A204.1 (cell line): ENCODE measurements at regions not wholly inside any gene's neighbourhood (a gene's known extent, or its start where the extent isn't known, plus 50 kb on each side); places are given as distances from the start of the nearest gene placed in this dataset.

Experiments
- FAIRE-seq: peaks from 2 replicates; lab custom pipeline; 2012; peaks lifted over from hg19 to GRCh38; lab: Jason Lieb, UNC

DNA sequence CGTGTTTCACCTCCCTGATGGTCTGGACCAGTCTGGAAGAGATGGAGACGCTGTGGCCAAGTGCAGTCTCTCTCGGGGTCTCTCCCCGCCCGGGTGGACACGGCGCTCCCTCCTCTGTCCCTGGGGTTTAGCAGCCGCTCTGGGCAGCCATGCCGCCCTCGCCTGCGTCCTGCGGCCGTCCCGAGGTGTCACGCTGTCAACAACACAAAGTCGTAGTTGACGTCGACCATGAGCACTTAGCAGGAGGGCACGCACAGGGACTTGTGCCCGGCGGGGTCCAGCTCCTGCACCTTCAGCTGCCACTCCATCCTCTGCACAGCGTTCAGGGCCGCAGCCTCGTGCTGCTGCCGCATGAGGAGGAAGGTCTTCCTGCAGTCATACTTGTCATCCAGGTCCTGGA lies 368.9 kb downstream of the CDH9 start:
- FAIRE-seq: no peak

DNA sequence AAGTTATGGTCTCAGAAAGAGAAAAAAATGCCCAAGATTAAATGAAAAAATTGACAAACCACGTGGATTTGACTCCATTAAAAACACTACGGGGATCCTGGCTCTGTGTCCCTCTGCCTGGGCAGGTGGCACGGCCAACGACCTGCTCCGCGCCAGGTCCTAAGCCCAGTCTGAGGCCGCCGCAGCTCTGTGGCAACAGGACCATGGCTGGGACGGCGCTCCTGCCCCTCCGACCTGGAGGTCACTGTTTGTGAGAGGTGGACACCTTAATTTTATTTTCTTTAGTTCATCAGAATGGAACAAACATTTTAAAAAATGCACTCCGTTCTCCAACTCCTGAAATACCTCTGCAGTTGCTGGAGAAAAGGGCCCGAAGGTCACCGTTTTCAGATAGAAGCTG lies 369.4 kb downstream of the CDH9 start:
- no peak for FAIRE-seq

DNA sequence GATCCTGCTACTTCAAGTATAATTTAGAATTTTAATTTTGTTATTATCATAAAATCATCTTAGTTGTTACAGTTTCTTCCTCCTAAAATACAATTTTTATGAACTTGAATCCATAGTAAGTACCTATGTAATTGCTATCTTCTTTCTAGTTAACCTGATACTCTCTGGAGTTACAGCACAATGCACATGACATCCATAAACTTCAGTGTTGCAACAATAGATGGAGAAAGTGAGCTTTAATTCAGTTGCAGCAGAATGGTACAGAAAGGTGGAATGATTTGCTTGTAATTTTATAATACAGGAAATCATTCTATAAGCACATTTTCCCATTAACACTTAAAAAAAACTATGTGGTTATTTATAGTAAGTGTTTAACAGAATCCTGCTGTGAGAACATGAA lies 372.0 kb downstream of the CDH9 start:
- FAIRE-seq: no peak

DNA sequence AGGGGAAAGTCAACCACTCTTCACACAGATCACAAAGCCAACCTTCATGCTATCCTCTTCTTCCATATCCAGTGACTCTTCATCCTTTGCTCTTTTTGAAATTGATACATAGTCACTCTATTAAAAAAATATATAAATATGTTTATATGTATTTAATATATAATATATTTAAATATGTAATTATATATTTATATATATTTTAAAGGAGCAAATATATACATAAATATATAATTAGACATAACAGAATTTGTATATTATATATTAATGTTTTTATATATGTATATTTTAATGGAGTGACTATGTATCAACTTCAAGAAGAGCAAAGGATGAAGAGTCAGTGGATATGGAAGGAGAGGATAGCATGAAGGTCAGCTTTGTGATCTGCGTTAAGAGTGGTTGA lies 374.9 kb downstream of the CDH9 start:
- peak; percentile 90 for FAIRE-seq

DNA sequence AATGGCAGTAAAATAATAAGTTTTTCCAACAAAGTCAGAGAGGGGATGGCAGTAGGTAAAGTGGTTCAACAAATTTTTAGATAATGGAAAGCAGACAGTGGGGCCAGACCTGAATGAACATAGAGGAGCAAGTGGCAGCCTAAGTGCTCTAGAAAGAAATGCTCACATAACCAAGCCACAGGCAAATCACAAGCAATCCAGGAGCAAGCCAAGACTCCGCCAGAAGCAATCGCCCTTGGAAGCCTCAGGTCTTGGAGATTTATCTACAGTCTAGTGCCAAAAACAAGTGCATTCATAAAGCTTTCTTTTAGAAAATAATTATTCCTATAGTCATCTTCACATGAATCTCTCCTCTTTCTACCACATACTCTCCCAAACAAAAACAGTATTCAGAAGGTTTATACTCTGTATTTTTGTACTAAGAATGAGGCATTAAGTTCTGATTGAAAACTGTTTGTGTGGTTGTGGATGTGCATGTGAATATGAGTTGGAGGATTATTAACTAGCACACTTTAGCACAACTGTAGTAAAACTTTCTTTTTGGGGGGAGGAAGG lies 375.5 kb downstream of the CDH9 start:
- FAIRE-seq: no peak

DNA sequence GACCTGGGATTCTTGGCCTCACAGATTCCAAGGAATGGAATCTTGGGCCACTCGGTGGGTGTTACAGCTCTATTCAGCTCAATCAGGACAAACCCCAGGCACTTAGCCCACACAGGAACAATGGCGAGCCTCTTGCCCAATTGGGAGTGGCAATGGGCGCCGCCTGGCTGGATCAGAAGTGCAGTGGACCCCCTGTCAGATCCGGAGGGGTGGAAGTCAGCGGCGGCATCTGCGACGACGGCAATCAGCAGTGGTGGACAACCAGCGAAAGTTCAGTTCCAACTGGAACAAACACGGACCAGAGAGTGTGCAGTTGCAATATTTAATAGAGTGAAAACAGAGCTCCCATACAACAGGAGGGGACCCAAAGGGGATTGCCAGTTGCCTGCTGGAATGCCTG lies 378.3 kb downstream of the CDH9 start:
- no peak for FAIRE-seq

DNA sequence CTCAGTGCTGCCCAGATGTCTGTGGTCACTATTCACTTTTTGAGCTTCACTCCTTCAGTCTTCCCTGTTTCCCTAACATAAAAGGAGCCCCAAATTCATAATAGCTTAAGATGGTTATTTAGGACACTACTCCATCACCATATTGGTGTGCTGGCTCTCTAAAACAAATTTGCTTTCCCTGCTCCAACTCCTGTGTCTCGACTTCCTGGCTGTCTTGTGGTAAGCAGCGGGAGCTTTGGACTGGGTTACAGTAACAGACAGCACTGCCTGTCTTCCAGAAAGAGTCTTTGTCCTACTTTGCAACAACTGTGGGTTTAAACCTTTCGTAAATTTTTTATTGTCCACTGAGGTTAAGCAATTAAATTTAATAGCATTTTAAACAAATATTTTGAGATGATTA lies 389.4 kb downstream of the CDH9 start:
- FAIRE-seq: no peak

DNA sequence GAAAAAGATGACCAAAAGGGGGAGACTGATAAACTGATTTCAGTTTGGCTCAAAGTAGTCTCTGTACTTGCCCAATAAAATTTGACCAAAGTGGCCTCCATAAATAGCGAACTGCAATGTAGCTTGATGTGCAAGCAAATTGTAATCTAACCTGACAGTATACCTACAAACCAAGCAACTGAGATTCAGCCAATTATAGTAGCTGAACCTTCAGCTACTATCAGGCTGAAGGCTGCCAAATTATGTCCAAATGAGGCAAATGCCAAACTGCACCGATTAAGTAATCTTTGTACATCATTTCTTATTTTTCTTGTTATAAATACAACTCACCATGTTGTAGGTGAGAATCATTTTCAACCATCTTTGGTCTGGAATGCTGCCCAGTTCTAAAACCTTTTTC lies 390.6 kb downstream of the CDH9 start:
- no peak for FAIRE-seq

DNA sequence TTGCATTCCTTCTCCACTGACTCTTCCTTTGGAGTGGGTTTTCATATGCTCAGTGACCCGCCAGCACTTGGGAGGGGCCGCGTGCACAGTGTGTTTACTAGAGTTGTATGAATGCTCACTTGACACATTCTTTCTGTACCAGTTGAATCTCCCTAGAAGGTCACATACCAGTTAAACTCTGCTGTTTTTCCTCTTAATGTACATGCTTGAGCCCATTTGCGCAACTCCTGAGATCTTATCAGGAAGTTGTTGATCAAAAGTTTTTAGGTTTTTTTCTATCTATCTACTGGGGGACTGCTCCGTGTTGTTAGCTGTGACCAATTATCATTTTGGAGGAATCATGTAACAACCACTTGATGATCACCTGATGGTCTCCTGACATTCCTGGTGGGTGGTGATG lies 392.7 kb downstream of the CDH9 start:
- no peak for FAIRE-seq

DNA sequence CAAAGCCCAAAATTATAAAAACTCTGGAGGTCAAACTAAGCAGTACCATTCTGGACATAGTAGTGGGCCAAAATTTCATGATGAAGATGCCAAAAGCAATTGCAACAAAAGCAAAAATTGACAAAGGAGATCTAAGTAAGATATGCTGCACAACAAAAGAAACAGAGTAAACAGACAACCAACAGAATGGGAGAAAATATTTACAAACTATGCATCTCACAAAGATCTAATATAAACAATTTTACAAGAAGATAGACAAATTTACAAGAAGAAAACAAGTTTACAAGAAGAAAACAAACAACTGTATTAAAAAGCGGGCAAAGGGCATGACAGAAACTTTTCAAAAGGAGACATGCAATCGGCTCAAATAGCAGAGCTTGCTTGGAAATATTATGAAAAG lies 396.9 kb downstream of the CDH9 start:
- no peak for FAIRE-seq

DNA sequence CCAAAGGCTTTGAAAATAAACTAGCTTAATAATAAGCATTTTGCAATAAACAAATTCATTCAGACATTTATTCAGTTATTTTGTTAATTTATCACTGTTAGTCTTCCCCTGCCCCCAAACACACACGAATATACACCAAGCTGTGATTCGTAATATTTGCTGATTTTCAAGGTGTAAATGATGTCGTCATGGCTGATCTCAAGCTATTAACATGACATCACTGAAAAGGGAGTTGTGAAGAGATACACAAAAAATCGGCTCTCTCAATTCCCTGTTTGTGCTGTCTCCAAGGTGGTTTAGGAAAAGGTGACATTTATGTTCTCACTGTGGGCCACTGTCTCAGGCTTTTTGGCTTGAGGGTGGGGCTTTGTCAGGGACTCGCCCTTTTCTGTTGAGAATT lies 413.3 kb downstream of the CDH9 start:
- FAIRE-seq: no peak

DNA sequence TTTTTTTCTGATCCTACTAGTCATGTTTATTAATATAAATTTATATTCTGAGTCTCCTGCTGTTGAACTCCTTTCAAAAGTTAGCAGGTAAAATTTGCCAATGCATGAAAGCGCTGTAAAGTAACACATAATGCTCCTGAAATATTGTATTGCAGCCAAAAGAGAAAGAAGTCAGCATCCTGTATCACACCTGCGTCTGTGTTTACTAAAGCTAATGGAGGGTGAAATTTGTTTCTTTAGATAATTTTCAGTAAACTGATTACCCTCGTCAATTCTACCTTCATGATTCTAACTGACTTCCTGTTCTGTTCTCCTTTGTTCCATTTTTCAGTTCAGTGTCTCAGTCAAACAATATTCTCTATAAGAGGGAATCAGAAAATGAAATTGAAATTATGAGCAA lies 415.4 kb downstream of the CDH9 start:
- no peak for FAIRE-seq

DNA sequence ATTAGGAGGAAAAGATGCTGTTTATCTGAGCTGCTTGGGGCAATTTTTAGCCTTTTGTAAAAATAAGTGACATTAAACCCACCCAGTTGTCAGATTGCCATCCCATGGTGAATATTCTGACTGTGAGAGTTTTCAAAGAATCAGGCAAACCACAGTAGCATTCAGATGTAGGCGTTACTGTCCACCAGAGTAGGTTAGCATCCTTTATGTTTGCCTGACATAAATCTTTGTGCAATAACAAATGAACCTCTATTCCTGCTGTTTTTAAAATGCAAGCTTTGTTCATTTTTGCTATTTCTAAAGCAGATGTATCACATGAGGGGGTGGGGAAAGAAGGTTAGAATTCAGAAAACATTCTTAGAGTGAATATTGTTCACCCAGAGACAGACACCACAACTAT lies 427.8 kb downstream of the CDH9 start:
- no peak for FAIRE-seq

DNA sequence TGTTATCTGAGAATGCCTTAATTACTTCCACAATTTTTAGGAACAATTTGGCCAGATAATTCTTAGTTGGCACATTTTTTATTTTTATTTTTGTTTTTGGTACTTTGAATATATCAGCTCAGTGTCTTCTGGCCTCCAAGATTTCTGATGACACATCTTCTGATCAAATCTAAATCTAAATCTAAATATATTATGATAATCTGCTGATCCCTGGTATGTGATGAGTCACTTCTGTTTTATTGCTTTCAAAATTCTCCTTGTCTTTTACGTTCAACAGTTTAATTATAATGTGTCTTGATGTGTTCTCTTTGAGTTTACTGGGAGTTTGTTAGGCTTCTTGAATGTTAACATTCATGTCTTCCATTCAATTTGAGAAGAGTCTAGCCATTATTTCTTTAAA lies 436.8 kb downstream of the CDH9 start:
- FAIRE-seq: no peak

DNA sequence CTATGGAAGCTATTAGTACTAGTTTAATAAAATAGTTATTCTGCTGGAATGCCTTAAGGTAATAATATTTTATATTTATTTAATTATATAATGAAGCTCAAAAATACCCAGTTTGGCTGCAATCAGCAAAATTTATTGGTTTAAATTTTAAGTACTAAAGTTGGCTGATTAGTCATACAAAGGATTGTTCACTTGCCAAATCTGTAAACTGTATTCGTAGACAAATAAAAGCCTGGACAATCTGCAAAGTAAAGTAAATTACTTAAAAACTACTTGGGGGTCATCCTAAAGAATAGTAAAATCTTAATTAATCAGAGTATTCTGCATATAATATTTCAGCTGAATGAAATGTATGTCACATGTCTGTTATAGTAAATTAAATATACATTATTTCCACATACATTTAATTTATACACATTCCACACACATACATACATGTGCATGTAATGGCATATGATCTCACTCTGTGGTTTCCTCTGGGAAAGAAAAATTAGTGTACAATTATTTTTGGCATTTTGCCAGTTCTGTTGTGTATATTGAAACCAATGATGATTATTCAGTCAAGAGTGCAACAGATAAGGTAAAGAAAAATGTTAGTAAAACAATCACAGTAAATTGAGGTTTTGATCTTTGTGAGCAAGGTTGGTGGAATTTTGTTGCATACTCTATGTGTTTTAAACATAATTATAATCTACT lies 455.9 kb downstream of the CDH9 start:
- FAIRE-seq: no peak

DNA sequence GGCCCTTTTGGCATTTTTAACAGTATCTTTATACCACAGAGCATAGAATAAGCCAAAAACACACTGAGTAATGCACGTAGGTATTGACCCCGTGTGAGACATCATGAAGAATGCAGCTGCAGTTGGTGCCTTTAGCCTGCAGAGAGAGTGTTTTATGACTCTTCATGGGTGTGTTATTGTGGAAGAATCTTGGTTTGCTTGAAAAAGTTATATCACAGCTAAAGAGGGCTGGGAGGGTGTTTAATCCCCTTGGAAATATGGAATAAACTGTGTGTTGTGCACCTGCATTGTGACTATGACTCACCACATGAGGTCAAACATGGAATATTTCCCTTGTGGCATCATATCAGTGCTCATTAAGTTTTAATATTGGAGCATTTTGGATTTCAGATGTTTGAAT lies 458.7 kb downstream of the CDH9 start:
- FAIRE-seq: no peak

DNA sequence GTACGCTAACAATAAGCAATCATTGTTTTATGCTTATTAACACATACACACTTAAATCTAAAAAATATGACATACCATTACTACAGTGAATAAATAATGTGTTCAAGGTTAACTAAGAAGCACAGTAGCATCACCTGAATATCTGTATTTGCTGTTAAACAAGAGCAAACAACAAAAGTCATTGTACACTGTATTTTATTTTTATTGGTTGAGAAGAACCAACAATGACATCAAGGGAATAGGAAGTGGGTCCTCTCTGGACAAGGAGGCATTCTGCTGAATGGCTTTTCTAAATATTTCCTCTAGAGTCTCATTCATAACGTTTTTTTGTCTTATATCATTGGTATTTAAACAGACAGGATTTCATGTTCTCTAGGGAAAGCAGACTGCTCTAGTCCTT lies 460.4 kb downstream of the CDH9 start:
- FAIRE-seq: no peak

DNA sequence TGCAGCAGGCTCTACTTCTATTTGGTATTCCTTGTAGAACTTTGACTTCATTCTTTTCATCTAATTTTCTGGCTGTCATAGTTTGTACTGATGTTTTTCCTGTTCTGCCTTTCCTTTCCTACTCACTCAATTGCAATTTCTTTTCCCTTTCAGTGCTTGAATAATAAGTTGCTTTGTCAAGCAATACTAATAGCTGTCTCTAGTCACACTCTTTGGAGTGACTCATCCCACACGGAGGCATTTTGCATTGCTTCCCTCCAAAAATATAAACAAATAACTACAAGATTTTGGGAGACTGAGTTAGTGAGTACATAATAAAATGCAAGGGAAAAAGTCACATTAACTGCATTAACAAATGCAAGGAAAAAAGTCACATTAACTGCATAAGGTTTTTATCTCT lies 465.9 kb downstream of the CDH9 start:
- no peak for FAIRE-seq

DNA sequence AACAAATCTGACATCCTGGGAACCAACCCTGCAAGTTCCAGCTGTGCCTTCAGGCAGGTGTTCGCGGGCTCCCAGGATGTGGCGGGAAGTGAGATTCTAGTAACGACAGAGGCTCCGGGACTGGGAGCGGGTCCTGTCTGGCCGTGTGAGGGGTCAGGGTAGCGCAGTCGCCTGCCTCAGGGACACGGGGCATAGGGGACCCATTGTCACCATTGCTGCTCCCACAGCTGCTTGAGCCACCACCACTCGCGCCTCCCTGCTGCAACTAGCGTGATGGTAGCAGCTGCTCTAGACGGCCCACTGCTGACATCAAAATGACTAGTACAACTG lies 468.5 kb downstream of the CDH9 start:
- FAIRE-seq: no peak

DNA sequence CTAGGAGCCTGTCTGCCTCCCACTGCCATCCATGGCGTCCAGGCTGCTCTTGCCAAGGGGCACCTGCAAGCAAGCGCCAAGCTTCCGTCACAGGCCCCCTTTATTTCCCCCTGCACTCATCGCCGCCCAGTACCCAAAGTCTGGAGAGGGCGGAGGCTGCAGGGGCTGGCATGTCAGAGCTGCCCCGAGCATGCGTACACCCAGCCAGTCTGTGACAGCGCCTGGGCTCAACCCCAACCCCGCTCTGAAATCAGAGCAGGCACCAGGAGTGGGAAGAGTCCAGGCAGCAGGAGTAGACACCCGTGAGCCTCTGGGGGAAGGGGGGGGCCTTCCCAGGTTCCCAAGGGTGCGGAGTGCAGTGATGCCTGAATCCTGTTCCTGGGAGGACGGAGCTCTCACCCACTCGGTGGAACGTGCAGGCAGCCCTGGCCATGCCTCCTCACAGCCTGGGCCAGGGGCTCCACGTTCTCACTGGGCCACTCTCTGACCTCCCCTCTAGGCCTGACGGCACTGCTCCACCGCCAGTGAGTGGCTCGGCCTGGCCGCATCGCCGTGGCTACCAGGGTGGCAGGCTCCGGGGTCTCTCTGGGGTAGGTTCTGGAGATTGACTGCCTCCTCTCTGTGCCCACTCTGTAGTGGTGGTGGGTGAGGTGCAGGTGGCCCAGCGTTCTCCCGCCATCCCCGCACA lies 469.0 kb downstream of the CDH9 start:
- no peak for FAIRE-seq

DNA sequence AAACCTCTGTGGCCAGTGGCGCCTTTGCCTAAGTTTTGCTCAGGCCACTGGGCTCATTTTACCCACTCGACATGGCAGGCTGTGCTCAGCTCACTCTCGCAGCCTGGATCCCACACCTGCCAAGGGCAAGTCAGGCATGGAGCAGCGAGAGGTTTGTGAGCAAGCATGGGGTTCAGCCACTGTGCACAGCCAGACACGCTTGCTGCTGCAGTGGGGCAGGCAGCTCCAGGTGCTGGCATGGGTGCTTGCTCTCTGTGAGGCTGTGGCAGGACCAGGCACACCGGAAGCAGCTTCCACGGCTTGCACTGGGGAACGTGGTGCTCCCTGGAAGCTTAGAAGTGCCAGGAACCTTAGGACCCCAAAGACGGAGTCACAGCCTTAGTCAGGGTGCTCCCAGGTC lies 470.1 kb downstream of the CDH9 start:
- no peak for FAIRE-seq

DNA sequence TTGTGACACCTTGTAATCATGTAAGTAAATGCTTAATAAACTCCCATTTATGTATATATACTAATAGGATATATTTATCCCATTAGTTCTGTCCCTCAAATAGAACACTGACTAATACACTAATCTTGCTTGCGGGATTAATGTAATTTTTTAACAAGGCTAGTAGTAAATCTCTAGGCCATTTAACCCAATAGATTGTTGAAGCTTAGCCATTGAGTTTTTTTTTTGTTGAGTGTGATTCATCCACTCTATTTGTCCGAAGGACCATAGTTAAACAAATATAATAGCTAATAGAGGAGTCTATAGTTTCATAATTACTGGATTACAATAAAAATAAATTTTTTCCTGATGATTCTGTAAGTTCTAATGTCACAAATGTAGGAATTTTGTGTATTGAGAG lies 474.4 kb downstream of the CDH9 start:
- no peak for FAIRE-seq

DNA sequence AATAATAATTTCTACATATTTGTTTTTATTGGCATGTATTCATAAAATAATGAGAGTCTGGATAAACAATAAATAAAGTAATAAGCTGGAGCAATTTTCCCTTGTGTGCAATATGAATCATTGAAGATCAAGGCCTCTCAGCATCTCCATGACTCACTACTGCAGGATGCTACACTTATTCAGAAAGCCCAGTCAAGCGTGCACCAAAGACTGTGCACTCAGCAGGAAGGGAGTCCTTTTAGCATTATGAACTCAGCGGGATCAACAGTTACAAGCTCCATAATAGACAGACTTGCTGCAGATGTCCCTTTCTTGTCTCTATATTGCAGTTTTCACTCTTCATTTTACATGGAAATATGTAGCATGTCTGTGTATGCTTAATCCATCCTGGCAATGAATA lies 485.3 kb downstream of the CDH9 start:
- FAIRE-seq: no peak

DNA sequence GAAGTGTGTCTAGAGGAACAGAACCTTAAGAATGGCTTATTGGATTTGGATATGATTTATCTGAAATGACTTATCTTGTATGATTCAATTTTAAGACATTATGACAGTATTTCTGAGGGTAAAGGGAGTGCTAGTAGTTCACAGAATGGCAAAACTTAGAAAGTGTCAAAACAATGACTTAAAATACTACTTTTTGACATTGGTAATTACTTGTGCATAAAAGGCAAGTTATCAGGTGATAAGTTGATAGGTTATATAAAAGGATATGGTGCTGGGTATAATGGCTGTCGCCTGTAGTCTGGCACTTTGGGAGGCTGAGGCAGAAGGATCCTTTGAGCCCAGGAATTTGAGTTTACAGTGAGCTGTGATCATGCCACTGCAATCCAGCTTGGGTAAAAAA lies 494.4 kb downstream of the CDH9 start:
- FAIRE-seq: no peak
